NCI-H446 (cell line): ENCODE measurements at regions not wholly inside any gene's neighbourhood (a gene's known extent, or its start where the extent isn't known, plus 50 kb on each side); places are given as distances from the start of the nearest gene placed in this dataset.
"Not testable (repeated sequence)": the region's sequence is repeated elsewhere in the genome, so short reads cannot be mapped to it uniquely, and the experiment has no call there.

Experiments
- DNase-seq, 2 experiments: peaks; one replicate each; lab custom pipeline; 2025; lab: John Stamatoyannopoulos, UW

DNA sequence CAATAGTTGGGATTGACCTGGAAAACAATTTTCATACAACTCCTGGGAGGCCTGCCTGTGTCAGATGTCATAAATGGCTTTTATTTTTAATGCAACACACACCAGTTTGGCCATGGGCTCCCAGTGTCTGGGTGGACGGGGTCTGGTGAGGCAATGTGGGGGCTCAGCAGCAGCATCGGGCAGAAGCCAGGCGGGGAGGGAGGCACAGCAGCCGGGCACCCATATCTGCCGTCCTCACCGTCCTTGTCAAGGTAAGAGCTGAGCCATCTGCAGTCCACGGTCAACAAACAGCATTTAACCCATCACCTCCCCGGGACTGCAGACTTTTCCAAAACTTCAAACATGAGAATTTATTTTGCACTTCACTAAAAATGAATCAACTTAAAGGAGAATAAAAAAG is 154.0 kb upstream of the ZNF469 start:
- DNase-seq: not testable (repeated sequence)

DNA sequence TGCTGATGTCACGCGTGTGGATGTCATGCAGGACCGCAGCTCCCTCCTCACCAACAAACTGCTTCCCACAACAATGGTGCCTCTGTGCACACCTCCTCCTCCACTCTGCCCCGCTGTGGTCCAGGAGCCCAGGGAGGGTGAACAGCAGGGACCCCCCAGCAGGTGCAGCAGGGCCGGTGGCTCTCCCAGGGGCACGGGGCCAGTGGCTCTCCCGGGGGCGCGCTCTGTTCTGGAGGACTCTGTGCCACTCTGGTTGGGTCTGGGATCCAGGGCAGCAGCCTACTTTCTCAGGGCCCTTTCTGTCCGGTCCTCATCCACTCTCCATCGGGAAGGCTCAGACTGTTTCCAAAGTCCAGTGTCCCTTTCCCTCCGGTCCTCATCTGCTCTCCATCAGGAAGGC is 153.0 kb upstream of the ZNF469 start:
- not testable (repeated sequence) for DNase-seq

DNA sequence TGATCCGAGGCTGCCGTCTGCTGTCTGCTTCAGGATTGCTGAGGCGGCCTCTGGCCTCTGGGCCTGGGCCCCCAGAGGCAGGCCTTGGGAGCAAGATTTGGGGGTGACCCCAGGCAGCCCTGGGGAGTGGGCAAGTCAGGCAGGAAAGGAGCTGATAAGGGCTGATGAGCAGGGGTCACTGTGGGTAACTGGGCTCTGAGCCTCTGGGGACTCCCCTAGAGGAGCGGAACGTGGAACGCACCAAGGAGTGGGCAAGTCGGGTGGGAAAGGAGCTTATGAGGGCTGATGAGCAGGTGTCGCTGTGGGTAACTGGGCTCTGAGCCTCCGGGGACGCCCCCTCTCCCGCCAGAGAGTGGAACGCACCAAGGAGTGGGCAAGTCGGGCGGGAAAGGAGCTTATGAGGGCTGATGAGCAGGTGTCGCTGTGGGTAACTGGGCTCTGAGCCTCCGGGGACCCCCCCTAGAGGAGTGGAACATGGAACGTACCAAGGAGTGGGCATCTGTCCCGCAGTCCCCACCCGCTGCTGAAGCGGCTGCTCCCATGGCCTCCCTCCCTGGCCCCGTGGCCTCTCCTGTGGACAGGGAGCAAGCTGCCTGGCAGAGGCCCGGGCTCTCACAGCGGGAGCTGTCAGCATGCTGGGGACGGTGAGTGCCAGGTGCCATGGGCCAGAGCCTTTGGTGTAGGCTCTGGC is 152.3 kb upstream of the ZNF469 start:
- not testable (repeated sequence) for DNase-seq

DNA sequence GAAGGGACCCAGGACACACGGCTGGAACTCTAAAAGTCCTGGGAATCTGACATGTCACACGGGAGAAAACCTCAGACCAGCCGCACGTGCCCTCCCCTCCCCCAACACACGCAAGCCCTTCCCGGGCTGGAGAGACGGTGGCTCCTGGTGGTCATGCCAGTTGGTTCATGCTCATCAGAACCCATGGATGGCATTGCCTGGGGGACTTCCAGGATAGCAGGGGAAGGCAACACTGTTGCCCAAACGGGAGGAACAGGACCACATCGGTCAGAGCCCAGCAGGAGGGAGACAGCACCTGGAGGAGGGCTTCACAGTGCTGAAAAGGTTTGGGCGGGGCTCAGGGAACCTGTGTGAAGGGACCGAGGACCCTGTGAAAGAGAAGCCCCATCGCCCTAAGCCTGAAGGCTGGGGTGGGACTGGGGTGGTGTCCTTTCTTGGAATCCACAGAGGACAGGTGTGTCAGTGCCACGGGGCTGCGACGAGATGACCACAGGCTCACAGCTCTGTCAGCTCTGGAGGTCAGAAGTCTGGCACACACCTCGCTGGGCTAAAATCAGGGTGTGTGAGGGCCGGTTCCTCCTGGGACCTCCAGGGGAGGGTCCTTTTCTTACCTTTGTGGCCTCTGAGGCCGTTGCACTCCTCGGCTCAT is 151.7 kb upstream of the ZNF469 start:
- not testable (repeated sequence) for DNase-seq

DNA sequence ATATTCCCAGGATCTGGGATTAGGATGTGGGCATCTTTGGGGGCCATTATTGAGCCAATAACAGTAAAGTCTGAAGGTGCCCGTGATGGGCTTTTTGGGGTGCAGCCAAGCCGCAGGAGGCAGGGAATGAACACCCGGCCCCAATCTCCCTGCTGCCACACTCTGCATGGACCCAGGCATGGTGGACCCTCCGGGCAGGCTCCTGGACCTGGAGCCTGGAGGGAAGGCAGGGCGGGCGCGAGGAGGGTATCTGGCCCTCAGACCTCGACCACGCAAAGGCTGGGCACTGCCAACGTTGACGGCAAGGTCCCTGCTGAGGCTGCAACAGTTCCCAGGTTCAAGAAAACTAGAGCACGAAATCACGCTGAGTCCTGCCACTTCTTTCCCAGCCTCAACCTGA is 150.9 kb upstream of the ZNF469 start:
- not testable (repeated sequence) for DNase-seq

DNA sequence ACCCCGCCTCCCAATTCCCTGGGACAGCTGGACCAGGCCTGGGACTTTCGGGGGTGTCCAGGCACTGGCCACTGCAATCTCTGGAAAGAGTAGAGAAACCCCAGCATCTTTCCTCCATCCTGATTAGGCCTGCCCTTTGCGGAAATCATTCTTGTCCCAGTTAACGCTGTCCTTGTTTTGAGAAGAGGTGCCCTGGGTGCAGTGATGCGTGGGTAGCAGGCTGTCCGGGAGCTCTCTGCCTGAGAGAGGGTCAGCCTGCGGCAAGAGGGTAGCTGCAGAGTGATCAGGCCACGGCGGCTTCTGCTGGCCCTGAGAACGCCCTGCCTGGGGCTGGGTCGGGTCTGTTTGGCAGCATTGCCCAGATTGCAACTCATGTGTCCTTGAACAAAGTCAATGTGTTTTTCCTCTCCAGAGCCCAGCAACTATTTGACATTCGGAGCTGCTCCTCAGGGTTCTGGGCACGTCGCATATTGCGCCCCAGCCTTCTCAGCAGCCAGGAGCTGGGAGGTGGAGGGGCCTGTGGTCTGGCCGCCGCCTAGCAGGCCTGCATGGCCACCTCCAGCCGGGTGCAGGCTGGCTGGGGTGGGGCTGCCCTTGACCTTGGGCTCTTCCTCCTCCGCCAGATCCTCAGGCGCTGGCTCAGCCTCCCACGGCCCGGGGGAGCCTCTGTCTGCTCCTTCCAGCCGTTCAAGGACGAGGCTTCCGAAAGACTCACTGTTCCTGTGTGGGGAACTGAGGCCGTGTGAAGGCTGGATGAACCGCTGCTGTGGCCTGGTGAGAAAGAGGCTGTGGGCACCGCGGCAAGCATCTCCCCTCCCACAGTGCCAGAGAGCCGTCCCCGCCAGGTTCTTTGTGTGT is 150.1 kb upstream of the ZNF469 start:
- not testable (repeated sequence) for DNase-seq

DNA sequence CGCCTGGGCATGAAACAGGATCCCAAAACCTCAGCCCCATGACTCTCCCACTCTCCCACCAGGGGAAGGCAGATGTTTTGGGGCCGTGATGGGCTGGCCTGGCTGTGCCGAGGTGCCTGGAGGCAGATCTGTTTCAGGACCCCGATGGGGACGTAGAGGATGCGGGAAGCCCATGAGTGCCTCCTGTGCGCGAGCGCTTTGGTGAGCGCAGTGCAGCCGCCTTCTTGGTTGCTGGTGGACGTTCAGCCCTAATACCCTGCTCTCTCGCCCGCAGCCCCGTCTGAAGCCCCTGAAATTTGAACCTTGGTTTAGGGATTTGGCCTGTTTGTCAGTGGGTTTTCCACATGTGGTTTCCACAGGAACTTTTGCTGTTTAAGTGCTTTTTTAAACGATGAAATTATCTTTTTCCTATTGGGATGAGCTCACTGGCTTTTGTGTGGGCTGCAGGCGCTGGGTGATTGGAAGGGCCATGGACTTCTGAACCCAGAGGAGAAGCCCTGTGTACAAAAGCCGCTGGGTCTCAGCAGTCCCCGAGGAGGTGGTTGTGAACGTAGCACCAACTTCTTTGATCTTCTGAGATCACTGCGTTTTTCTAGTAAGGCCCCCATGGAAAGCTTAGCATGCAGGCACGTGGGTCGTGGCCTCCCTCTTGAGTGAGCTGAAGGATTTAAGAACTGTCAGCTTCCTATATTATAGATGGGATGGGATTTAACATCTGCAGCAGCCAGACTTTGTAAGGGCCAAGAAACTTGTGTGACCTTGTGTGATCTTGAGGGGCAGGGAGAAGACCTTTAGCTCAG is 148.9 kb upstream of the ZNF469 start:
- DNase-seq: not testable (repeated sequence)

DNA sequence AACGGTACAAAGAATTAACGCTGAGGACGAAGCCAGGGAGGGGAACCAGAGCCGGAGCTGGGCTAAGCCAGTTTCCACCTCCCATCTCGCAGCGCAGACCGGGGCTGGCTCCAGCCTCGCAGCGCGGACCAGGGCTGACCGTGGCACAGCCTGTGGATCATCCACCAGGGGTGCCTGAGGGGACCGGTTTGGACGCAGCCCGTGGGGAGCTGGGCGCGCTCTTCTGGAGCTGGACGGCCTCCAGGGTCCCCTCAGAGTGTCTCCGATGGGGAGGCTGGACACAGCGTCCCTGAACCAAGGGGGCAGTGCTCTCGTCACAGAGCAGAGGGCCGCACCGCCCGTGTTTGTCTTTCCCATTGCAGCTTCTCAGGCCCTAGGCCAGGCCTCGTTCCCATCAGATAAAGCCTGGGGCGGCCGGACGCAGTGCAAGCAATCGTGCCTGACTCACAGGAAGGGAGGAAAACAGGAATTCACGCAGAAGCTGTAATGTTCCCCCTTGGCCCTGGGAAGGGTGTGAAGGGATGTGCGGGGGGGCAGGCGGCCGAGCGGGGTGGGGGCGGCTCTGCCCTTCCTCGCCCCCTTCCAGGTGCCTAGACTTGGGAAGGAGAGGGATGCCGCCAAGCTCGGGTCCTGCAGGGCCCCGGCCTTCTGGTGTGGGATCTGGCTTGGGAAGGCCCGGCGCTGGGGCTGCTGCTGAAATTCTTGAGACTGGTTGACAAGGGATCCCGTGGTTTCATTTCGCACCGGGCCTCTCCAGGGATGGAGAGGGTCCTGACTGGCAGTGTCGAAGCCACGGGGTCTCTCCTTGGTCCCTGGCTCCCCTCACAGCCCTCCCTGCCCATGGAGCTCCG is 148.1 kb upstream of the ZNF469 start:
- not testable (repeated sequence) for DNase-seq

DNA sequence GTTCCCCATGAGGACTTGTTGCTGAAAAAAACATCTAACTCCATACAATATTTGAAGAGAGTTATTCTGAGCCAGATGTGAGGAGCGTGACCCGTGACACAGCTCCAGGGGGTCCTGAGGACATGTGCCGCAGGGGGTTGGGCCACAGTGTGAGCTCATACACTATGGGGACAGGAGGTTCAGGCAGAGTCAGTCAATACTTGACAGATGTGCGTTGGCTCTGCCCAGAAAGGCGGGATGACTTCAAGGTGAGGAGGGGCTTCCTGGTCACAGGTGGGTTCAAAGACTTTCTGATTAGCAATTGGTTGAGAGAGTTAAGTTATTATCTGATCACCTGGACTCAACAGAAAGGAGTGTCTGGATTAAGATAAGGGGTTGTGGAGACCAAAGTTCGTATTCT is 147.1 kb upstream of the ZNF469 start:
- DNase-seq: not testable (repeated sequence)

DNA sequence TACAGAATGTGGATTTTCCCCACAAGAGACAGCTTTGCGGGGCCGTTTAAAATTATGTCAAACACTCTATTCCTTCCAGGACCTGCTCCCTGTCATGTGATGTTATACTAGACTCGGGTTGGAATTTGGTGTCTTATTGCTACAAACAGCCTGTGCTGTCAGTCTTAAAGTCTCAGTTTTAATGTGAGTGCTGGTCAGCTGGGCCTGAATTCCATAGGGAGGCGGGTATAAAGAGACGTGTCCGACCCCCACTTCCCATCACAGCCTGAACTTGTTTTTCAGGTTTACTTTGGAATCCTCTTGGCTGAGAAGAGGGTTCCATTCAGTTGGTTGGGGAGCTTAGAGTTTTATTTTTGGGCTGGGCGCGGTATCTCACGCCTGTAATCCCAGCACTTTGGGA is 146.5 kb upstream of the ZNF469 start:
- DNase-seq: not testable (repeated sequence)

DNA sequence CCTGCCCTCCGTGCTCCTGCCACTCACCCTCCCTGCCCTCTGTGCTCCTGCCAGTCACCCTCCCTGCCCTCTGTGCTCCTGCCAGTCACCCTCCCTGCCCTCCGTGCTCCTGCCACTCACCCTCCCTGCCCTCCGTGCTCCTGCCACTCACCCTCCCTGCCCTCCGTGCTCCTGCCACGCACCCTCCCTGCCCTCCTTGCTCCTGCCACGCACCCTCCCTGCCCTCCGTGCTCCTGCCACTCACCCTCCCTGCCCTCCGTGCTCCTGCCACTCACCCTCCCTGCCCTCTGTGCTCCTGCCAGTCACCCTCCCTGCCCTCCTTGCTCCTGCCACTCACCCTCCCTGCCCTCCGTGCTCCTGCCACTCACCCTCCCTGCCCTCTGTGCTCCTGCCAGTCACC is 145.4 kb upstream of the ZNF469 start:
- DNase-seq: not testable (repeated sequence)

DNA sequence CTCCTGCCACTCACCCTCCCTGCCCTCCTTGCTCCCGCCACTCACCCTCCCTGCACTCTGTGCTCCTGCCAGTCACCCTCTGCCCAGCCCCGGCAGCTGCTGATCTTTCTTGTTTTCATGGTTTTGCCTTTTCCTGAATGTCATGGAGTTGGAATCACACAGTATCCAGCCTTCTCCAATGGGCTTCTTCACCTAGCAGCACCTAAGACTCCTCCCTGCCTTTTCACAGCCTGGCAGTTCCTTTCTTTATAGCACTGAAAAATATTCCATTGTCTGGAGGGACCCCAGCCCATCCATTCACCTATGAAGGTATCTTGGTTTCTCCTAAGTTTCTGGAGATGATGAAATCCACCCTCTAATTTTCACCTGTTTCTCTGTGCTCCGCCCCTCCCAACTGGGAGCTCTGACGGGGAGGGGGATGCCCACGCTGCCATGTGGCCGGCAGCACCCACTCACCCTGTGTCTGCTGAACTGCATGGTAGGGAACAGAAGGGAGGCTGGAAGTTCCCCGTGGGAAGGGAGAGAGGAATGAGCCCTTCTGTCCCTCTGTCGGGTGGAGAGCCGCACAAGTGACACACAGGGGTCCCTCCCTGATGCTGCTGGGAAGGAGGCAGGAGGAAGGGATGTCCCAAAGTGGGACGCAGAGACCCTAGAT is 144.9 kb upstream of the ZNF469 start:
- not testable (repeated sequence) for DNase-seq

DNA sequence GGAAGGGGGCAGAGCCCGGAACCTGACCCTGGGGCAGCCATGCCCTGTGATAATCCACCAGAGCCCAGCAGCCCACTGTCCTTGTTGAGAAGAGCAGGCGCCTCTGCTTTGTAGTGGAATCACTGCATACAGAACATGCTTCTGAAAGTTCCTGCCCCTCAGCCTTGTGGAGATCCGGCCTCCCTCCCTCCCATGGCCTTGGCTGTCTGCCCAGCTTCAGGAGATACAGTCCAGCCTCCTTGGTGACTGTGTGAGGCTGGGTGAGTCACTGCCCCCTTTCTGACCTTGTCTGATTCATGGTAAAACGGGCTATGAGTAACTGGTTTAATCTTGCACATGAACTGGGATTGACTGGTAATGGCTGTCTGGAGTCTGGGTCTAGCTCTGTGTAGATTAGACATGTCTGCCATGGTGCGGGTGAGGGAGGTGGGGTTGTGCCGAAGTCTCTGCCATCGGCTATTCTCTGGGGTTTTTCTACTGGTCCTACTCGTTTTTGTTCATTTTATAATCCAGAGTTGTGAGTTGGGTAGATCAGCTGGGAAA is 144.0 kb upstream of the ZNF469 start:
- not testable (repeated sequence) for DNase-seq

DNA sequence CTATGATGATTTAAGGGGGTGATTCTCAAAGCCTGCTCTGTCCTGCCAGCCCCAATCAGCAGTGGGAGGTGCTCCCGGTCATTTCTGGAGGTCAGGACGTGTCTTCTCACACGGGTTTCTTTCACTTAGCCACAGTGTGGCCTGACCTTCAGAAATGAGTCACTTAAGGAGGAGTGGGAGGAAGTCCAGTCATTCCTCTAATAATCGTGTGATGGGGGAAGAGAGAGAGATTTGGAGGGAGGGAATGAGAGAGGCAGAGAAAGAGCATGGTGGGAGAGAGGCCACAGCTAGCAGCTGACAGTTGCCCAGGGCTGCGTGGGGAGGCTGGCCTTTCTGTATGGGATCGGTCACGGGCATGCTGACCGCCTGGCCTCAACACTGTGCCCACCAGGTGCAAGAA is 142.6 kb upstream of the ZNF469 start:
- DNase-seq: not testable (repeated sequence)

DNA sequence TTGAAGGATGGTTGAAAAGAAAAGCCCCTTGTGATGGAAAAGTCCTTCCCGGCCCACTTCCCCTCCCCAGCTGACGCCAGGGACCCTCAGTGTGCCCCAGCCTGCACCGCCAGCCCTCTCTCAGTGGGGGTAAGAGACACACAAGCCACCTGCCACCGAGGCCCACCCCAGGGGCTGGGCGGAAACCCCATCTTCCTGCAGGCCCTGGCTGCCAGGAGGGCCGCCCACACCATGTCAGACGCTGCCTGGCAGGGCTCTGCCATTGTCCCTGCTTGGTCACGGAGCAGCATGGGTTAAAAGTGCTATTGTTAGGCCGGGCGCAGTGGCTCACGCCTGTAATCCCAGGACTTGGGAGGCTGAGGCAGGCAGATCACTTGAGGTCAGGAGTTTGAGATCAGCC is 142.0 kb upstream of the ZNF469 start:
- not testable (repeated sequence) for DNase-seq

DNA sequence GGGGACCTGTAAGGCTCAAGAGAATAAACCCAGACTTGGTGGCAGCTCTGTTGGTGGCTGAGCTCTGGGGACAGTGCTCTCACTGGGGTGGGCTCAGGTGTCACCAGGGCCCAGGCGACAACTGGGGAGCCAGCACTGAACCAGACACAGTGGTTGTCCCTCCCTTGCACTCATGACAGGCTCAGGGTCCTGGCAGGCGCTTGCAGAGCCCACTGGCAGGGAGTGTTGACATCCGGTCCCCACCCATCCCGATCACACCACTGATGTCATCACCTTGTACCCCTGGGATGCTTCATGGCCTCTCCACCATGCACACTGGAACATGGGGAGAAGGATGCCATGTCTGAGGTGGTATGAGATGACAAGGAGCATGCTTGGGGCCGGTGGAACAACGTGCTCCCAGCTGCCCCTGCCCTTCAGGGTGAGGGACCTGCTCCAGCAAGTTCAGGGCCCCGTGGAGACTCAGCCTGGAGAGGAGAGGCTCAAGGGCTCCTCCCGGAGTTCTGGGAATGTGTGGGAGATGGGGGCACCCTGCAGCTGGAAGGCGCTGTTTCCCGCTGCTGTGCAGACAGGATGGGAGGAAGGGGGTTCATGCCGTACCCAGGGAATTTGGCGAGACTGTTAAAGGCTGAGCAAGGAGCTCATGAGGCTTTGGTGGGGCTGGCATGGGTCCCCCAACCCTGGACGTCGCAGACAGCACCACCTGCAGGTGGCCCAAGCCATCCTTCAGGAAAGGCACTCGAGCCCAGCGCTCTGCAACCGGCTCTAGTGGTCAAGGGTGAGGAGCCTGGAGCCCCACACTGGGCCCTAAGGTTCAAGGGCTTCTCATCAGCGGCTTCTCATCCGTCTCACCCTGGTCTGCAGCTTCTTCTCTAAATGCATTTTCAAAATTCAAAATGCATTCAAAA is 141.1 kb upstream of the ZNF469 start:
- not testable (repeated sequence) for DNase-seq

DNA sequence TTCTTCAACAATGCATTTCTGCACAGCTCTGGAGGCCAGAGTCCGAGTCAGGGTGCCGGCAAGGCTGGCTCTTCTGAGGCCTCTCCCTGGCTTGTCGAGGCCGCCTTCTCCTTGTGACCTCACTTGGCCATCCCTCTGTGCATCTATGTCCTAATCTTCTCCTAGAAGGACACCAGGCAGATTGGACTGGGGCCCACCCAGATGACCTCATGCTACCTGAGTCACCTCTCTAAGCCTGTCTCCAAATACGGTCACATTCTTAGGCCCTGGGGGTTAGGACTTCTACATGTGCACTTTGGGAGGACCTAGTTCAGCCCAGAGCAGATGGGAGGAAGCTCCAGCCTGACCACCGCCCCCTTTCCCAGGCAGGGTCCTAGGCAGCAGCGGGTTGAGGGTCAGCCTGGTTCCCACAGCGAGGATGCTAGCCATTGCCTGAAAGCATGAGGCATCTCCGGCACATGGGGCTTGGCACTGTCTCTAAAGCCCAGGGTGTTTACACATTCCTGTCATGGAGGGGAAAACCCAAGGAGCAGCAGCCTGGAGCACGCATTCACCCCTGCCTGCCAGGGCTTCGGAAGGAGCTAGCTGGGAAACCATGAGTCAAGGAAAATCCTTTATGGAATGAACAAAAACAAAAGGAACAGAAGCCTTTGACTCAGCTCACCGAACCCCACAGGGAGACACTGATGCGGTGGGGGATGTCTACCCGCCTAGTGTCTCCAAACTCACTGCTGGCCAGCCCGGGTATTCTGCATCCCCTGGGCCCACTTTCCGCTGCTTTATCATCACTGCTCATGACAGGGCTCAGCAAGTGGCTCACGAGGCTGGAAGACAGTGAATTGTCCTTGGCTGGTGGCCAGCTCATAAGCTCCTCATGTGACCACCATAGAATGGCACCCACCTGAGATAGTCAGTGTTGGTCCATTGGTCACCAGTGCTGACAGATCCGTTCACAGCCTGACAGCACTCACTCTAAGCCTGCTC is 140.2 kb upstream of the ZNF469 start:
- DNase-seq: not testable (repeated sequence)

DNA sequence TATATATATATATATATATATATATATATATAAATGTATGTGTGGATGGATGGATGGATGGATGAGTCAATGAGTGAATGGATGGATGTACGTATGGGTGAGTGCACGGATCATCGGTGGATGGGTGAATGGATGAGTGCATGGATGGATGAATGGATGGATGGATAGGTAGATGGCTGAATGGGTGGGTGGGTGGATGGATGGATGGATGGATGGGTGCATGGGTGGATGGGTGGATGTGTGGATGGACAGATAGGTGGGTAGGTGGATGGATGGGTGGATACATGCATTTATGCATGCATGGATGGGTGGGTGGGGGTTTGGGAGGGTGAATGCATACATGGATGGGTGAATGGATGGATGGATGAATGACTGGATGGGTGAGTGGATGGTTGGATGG is 138.8 kb upstream of the ZNF469 start:
- DNase-seq: not testable (repeated sequence)
